Limb (tissue), 2 donors: ENCODE measurements at regions not wholly inside any gene's neighbourhood (a gene's known extent, or its start where the extent isn't known, plus 50 kb on each side); places are given as distances from the start of the nearest gene placed in this dataset.
"Not testable (repeated sequence)": the region's sequence is repeated elsewhere in the genome, so short reads cannot be mapped to it uniquely, and the experiment has no call there.

ENCODE experiments used
- DNase-seq, 2 donors: peaks; one replicate each; pipeline ENCODE4 v3.0.0-alpha.2; 2016; ENCODE audit errors: extremely low spot score in 2 of 2

- no peak for DNase-seq
Measured at GRCh38 chr10:33862536-33863105, 528.2 kb upstream of the NRP1 start.

GRCh38 chr10:33861833-33862232 lies 527.4 kb upstream of the NRP1 start:
- no peak for DNase-seq

- no peak for DNase-seq
Measured at GRCh38 chr10:33861016-33861704, 526.7 kb upstream of the NRP1 start.

- no peak for DNase-seq
Measured at GRCh38 chr10:33860552-33860951, 526.1 kb upstream of the NRP1 start.

GRCh38 chr10:33859319-33860022 lies 525.0 kb upstream of the NRP1 start:
- no peak for DNase-seq

- DNase-seq: no peak
Measured at GRCh38 chr10:33858326-33858725, 523.9 kb upstream of the NRP1 start.

- not testable (repeated sequence) for DNase-seq
Measured at GRCh38 chr10:33853221-33853620, 518.8 kb upstream of the NRP1 start.

GRCh38 chr10:33843379-33843778 lies 508.9 kb upstream of the NRP1 start:
- DNase-seq: no peak

- DNase-seq: no peak
Measured at GRCh38 chr10:33841678-33842077, 507.2 kb upstream of the NRP1 start.

- no peak for DNase-seq
Measured at GRCh38 chr10:33838731-33839130, 504.3 kb upstream of the NRP1 start.

- no peak for DNase-seq
Measured at GRCh38 chr10:33837736-33838135, 503.3 kb upstream of the NRP1 start.

- no peak for DNase-seq
Measured at GRCh38 chr10:33835556-33835955, 501.1 kb upstream of the NRP1 start.

GRCh38 chr10:33833566-33833965 lies 499.1 kb upstream of the NRP1 start:
- no peak for DNase-seq

- no peak for DNase-seq
Measured at GRCh38 chr10:33832124-33832787, 497.8 kb upstream of the NRP1 start.

GRCh38 chr10:33831591-33831990 lies 497.1 kb upstream of the NRP1 start:
- no peak for DNase-seq

GRCh38 chr10:33829899-33830298 lies 495.4 kb upstream of the NRP1 start:
- not testable (repeated sequence) for DNase-seq

GRCh38 chr10:33828592-33828991 lies 494.1 kb upstream of the NRP1 start:
- DNase-seq: no peak

- DNase-seq: no peak
Measured at GRCh38 chr10:33826186-33826585, 491.7 kb upstream of the NRP1 start.

GRCh38 chr10:33822774-33823173 lies 488.3 kb upstream of the NRP1 start:
- DNase-seq: no peak

GRCh38 chr10:33820531-33820930 lies 486.1 kb upstream of the NRP1 start:
- no peak for DNase-seq

GRCh38 chr10:33819206-33819605 lies 484.7 kb upstream of the NRP1 start:
- DNase-seq: no peak

GRCh38 chr10:33818343-33818742 lies 483.9 kb upstream of the NRP1 start:
- DNase-seq: no peak
